ENCODE measurements at regions not wholly inside any gene's neighbourhood (a gene's known extent, or its start where the extent isn't known, plus 50 kb on each side); places are given as distances from the start of the nearest gene placed in this dataset.

- no peak for DNase-seq
Observed at GRCh38 chr10:37685741-37686683, 171.4 kb downstream of the ZNF248 start.

DNA sequence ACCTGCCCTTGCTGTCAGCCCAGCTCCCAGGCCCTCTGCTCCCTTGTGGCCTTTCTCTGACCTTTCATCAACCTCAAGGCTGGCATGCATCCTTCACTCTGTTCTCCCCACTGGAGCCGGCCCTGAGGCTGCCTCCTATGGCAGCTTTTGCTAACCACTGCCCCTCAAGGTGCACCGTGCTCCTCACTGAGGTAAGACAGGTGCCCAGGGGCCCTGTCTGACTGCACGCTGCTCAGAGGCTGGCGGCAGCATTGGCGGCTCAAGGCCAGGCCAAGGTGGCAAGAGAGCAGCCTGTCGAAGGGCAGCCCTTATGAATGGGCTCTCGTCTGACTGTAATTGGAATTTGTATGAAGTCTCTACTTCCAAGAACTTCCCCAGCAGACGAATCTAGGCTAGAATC lies 172.6 kb downstream of the ZNF248 start:
- no peak for DNase-seq

DNA sequence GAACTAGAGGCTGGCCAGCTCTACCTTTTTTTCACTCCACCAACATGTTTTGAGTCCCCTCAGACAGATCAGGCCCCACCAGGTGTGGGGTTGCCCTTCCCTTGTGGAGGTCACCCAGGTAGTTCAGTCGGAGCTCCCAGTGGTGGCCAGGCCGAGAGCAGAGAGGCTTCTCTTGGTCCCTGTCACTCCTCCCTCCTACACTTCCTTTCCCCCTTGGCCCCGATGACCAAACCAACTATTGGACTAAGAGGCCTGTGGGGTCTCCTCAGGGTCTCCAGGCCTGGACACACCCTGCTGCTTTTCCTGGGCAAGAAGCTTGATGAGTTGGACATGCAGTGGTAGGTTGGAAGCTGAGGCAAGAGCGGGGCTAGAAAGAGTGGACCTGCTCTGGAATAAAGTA lies 174.8 kb downstream of the ZNF248 start:
- no peak for DNase-seq

- no peak for DNase-seq
Observed at GRCh38 chr10:37681617-37681999, 175.8 kb downstream of the ZNF248 start.

DNA sequence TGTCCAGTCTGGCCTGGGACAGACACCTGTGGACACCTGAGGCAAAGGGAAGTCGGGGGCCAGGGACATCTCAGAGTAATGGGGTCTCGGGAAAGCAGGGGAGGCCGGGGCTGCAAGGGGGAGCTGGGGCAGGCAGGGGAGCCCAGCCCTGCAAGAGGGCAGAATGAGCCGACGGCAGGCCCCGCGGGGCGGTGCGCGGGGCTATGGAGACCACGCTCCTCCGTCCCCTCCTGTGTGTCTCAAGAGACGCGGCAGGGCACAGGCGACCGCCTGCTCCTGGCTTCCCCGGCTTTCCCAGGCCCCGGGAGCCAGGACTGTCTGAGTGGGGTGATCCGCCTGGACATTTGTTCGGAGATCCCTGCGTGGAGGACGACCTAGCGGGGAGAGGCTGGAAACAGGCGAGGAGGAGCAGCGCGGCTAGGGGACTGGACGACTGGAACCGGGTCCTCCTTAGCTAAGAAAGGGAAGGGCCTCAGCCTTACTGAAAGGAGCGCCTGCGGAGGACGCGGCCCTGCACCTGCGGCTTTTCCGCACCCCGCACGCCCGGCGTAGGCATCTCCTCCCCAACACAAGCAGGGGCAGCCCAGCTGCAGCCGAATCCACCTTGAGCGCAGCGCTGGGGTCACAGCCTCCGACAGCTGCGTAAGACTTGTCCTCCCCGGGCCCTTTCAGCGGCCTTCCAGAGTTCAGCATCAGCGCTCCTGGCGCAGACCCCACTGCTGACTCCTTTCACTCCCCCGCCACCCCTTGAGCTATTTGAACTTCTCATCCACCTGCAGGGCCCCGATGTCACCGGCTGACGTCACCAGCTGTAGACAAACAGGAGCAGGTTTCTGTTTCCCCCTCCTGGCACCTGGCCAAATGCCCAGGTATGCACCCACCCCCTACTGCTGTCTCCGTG lies 176.4 kb downstream of the ZNF248 start:
- no peak for DNase-seq

GRCh38 chr10:37680243-37680683 lies 177.1 kb downstream of the ZNF248 start:
- DNase-seq = no peak

GRCh38 chr10:37679465-37679864 lies 177.9 kb downstream of the ZNF248 start:
- DNase-seq = no peak

DNA sequence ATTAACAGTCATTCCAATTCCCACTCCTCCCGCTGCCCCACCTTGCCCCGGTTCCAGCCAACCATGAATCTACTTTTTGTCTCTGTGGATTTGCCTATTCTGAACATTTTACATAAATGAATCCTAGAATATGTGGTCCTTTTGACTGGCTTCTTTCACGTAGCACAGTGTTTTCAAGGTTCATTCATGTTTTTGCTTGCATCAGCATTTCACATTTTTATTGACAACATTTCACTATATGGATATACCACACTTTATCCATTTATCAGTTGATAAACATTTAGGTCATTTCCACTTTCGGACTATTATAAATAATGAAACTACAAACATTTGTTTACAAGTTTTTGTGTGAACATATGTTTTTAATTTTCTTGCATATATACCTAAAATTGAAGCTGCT lies 182.0 kb downstream of the ZNF248 start:
- no peak for DNase-seq

GRCh38 chr10:37671802-37672201 lies 185.6 kb downstream of the ZNF248 start:
- DNase-seq = no peak

DNA sequence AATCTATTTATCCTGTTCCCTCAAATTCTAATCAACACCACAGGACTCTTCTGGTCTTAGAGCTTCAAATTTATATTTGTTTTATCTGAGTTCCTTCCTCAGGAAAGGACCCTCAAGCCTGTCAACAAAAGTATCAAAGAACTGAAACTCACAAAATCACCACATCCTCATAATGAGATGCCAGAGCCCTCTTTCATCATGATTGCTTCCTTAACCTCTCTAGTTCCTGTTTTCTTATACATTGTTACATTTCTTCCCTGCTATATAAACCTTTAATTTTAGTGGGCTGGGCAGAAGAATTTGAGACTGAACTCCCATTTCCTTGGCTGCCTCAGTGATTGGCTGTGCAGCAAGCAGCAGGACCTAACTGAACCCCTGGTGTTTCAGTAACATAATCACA lies 189.7 kb downstream of the ZNF248 start:
- DNase-seq = peak; percentile 57 to 91

- DNase-seq = no peak
Observed at GRCh38 chr10:37654466-37654865, 202.9 kb downstream of the ZNF248 start.

DNA sequence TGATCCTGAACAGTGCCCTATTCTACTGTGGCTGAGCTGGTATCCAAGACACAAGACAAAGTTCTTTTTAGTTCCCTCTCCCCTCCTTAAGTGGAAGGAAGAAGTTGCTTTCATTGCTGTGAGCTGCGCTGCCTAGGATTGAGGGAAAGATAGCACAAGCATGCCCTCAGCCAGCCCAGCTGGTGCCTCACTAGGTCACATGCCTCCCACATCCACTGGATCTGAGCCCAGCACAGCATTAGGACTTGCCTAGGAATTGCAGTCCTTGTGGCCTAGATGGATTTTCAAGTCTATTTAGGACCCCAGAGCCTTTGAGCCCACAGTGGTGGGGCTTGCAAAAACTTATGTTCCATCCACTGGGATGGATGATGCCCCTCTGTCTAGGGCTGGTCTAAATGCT lies 214.2 kb downstream of the ZNF248 start:
- no peak for DNase-seq

DNA sequence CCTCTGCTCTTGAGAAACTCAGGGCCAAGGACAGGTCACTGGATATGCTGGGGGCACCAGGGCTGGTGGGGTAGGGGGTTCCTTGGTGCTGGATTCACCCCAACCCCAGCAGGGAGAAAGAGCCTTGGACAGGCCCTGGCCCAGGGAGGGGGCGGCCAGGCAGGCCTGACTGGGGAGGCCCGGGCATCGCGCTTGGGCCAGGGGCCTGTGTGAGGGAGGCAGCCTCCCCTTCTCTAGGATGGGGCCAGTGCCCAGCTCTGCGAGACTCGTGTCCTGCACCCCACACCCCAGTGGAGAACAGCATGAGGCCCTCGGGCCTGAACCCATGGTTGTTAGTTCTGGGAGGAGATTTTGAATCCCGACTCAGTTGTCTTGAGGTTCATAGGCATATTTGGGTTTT lies 217.1 kb downstream of the ZNF248 start:
- no peak for DNase-seq

- DNase-seq = no peak
Observed at GRCh38 chr10:37639200-37639599, 218.2 kb downstream of the ZNF248 start.

- DNase-seq = no peak
Observed at GRCh38 chr10:37638569-37638968, 218.8 kb downstream of the ZNF248 start.

DNA sequence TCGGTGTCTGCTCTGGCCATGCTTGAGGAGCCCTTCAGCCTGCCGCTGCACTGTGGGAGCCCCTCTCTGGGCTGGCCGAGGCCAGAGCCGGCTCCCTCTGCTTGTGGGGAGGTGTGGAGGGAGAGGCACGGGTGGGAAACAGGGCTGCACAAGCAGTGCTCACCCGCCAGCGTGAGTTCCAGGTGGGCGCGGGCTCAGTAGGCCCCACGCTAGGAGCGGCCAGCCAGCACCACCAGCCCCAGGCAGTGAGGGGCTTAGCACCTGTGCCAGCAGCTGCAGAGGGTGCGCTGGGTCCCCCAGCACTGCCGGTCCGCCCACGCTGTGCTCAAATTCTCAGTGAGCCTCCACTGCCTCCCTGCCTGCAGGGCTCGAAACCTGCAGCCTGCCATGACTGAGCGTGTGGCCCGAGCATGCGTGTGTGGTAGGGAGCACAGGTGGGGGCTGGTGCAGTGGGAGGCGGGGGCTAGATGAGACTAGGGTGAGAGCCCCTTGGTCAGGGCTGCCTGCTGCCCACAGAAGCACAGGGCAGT lies 223.0 kb downstream of the ZNF248 start:
- DNase-seq = no peak

- DNase-seq = no peak
Observed at GRCh38 chr10:37632641-37633040, 224.8 kb downstream of the ZNF248 start.

- no peak for DNase-seq
Observed at GRCh38 chr10:37623506-37623905, 233.9 kb downstream of the ZNF248 start.

GRCh38 chr10:37619336-37619735 lies 238.1 kb downstream of the ZNF248 start:
- no peak for DNase-seq

- no peak for DNase-seq
Observed at GRCh38 chr10:37588299-37588698, 269.1 kb downstream of the ZNF248 start.

GRCh38 chr10:37584643-37585042 lies 272.8 kb downstream of the ZNF248 start:
- no peak for DNase-seq

GRCh38 chr10:37582237-37582636 lies 275.2 kb downstream of the ZNF248 start:
- DNase-seq = no peak

GRCh38 chr10:37576154-37576553 lies 281.3 kb downstream of the ZNF248 start:
- no peak for DNase-seq

DNA sequence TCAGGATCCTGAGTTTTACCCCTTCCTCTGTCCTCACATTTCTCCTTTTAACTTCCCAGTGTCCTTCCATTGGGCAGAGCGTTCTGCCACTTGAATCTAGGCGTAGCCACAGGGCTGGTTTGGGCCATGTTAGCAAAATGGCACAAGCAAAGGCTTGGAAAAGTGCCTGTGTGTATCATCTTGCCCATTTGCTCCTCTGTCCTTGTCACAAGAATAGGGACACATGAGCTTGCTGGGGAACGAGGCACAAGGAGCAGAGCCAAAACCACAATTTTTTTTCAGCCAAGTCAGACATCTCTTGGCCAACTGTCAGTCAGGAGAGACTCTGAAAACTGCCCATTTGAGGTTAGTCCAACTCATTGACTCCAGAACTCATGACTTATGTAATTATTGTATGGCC lies 285.2 kb downstream of the ZNF248 start:
- DNase-seq = no peak
